ENCODE measurements at regions not wholly inside any gene's neighbourhood (a gene's known extent, or its start where the extent isn't known, plus 50 kb on each side); places are given as distances from the start of the nearest gene placed in this dataset.
"Not testable (repeated sequence)": the region's sequence is repeated elsewhere in the genome, so short reads cannot be mapped to it uniquely, and the experiment has no call there.

DNA sequence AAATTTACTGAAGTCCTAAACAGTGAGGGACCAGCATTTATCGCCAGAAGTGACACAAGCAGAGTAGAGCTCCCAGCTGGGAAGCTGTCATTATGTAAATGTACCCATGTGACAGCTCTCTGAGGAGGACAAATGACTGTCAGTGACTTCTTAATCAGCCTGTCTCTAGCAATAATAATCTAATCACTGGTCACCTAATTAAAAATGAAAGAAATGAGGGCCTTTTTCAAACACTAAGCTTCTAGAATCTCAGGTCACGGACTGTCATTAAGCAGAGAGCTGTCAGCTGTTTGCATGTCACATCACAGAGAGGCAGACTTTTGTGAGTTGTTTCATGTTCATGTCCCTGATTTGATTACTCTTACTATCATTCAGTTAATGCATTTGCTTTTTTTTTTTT is 77.9 kb upstream of the FBXL17 start:
- Mint-ChIP-seq H3K4me1 (no peaks in the 10 kb centered on the region), H3K4me3 (no peak overlapping the region), H3K36me3 (ENCODE audit: low read depth) (no peaks in the 10 kb centered on the region), H3K27ac (no peak overlapping the region), H3K9me3 (peaks cover 22% of the 10 kb centered on the region), H3K27me3 (ENCODE audit: low read depth) (no peaks in the 10 kb centered on the region)
- TF ChIP-seq, protein P1, sequence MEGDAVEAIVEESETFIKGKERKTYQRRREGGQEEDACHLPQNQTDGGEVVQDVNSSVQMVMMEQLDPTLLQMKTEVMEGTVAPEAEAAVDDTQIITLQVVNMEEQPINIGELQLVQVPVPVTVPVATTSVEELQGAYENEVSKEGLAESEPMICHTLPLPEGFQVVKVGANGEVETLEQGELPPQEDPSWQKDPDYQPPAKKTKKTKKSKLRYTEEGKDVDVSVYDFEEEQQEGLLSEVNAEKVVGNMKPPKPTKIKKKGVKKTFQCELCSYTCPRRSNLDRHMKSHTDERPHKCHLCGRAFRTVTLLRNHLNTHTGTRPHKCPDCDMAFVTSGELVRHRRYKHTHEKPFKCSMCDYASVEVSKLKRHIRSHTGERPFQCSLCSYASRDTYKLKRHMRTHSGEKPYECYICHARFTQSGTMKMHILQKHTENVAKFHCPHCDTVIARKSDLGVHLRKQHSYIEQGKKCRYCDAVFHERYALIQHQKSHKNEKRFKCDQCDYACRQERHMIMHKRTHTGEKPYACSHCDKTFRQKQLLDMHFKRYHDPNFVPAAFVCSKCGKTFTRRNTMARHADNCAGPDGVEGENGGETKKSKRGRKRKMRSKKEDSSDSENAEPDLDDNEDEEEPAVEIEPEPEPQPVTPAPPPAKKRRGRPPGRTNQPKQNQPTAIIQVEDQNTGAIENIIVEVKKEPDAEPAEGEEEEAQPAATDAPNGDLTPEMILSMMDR (IDR thresholded peaks at IDR 0.05; ENCODE audit: unreplicated experiment in 3 of 3), result no peak

DNA sequence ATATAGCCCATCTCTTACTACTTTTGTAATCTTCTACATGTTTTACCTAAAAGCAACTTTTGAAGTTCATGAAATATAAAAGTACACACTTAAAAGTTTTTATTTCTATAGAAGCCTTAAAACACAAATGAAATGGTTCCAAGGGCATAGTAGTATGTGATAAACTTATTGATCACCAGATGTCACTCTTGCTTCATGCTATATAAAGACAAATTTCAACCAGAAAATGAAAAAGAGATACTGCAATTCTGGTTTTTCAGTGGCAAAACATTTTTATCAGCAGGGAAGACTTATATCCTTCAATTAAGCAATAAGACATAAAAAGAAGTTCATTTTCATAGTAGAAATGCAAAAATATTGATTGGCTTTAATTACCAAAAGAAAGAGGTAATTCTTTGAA is 69.4 kb upstream of the FBXL17 start:
- Mint-ChIP-seq H3K9me3 (peaks cover 26% of the 10 kb centered on the region), H3K4me1 (no peaks in the 10 kb centered on the region), H3K27ac (no peak overlapping the region), H3K4me3 (no peak overlapping the region), H3K27me3 (ENCODE audit: low read depth) (peaks cover 7% of the 10 kb centered on the region), H3K36me3 (ENCODE audit: low read depth) (no peaks in the 10 kb centered on the region)
- TF ChIP-seq, protein P1 (IDR thresholded peaks at IDR 0.05; ENCODE audit: unreplicated experiment in 3 of 3), result no peak

DNA sequence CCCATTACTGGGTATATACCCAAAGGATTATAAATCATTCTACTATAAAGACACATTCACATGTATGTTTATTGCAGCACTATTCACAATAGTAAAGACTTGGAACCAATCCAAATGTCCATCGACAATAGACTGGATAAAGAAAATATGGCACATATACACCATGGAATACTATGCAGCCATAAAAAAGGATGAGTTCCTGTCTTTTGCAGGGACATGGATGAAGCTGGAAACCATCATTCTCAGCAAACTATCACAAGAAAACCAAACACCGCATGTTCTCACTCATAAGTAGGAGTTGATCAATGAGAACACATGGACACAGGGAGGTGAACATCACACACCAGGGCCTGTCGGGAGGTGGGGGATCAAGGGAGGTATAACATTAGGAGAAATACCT is 62.2 kb upstream of the FBXL17 start:
- H3K9me3 Mint-ChIP-seq, result peaks cover 13% of the 10 kb centered on the region
- not testable (repeated sequence) for H3K27me3 Mint-ChIP-seq (ENCODE audit: low read depth); H3K36me3 Mint-ChIP-seq (ENCODE audit: low read depth); H3K4me1 Mint-ChIP-seq; H3K27ac Mint-ChIP-seq; H3K4me3 Mint-ChIP-seq

DNA sequence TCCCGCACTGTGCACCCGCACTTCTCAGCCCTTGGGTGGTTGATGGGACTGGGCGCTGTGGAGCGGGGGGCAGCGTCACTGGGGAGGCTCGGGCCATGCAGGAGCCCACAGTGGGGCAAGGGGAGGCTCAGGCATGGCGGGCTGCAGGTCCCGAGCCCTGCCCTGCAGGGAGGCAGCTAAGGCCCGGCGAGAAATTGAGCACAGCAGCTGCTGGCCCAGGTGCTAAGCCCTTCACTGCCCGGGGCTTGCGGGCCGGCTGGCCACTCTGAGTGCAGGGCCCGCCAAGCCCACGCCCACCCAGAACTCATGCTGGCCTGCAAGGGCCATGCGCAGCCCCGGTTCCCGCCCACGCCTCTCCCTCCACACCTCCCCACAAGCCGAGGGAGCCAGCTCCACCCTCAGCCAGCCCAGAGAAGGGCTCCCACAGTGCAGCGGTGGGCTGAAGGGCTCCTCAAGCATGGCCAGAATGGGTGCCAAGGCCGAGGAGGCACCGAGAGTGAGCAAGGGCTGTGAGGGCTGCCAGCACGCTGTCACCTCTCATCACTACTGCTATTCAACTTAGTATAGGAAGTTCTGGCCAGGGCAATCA is 60.3 kb upstream of the FBXL17 start:
- not testable (repeated sequence) for H3K4me1 Mint-ChIP-seq; H3K27me3 Mint-ChIP-seq (ENCODE audit: low read depth); H3K36me3 Mint-ChIP-seq (ENCODE audit: low read depth); H3K27ac Mint-ChIP-seq; H3K4me3 Mint-ChIP-seq
- peaks cover 17% of the 10 kb centered on the region for H3K9me3 Mint-ChIP-seq

DNA sequence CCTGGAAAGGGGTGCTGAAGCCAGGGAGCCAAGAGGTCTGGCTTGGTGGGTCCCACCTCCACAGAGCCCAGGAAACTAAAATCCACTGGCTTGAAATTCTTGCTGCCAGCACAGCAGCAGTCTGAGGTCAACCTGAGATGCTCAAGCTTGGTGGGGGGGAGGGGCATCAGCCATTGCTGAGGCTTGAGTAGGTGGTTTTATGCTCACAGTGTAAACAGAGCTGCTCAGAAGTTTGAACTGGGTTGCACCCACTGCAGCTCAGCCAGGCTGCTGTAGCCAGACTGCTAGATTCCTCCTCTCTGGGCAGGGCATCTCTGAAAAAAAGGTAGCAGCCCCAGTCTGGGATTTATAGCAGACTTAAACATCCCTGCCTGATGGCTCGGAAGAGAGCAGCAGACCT is 55.5 kb upstream of the FBXL17 start:
- Mint-ChIP-seq H3K9me3 (peaks cover 8% of the 10 kb centered on the region), H3K4me3 (no peak overlapping the region), H3K27ac (no peak overlapping the region), H3K36me3 (ENCODE audit: low read depth) (no peaks in the 10 kb centered on the region), H3K27me3 (ENCODE audit: low read depth) (no peaks in the 10 kb centered on the region), H3K4me1 (no peaks in the 10 kb centered on the region)
- TF ChIP-seq, protein P1 (IDR thresholded peaks at IDR 0.05; ENCODE audit: unreplicated experiment in 3 of 3), result no peak

DNA sequence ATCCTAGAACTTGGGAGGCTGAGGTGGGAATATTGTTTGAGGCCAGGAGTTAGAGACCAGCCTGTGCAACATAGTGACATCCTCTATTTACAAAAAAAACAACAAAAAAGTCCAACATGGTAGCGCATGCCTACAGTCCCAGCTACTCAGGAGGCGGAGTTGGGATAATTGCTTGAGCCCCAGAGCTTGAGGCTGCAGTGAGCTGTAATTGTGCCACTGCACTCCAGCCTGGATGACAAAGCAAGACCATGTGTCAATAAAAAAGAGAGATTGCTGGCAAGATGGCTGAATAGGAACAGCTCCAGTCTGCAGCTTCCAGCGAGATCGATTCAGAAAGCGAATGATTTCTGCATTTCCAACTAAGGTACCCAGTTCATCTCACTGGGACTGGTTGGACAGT is 54.8 kb upstream of the FBXL17 start:
- Mint-ChIP-seq H3K27ac (no peak overlapping the region), H3K9me3 (peaks cover 7% of the 10 kb centered on the region), H3K36me3 (ENCODE audit: low read depth) (no peaks in the 10 kb centered on the region), H3K4me3 (no peak overlapping the region), H3K4me1 (no peaks in the 10 kb centered on the region), H3K27me3 (ENCODE audit: low read depth) (no peaks in the 10 kb centered on the region)
- TF ChIP-seq, protein P1 (IDR thresholded peaks at IDR 0.05; ENCODE audit: unreplicated experiment in 3 of 3), result no peak

DNA sequence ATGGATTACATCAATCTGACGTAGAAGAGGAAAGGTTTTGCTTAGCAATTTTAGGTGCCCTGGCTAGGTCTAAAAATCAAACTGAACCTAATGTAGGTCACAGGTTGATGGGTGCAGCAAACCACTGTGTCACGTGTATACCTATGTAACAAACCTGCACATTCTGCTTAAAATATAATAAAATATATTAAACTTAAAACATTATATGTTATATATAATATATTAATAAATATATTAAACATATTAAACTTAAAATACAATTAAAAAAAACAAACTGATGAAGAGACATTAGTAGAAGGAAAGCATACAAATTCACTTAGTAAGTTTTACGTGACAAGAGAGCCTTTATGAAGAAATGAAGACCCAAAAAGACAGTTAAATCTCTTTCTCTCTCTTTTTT is 51.7 kb upstream of the FBXL17 start:
- H3K9me3 Mint-ChIP-seq, result peaks cover 4% of the 10 kb centered on the region
- H3K36me3 Mint-ChIP-seq (ENCODE audit: low read depth), result no peaks in the 10 kb centered on the region
- TF ChIP-seq, protein P1 (IDR thresholded peaks at IDR 0.05; ENCODE audit: unreplicated experiment in 3 of 3), result no peak
- H3K27me3 Mint-ChIP-seq (ENCODE audit: low read depth), result no peaks in the 10 kb centered on the region
- H3K4me1 Mint-ChIP-seq, result no peaks in the 10 kb centered on the region
- H3K27ac Mint-ChIP-seq, result no peak overlapping the region
- no peak overlapping the region for H3K4me3 Mint-ChIP-seq

Measured in nephron (organoid).